Skeletal muscle cell (primary cell): ENCODE measurements at regions not wholly inside any gene's neighbourhood (a gene's known extent, or its start where the extent isn't known, plus 50 kb on each side); places are given as distances from the start of the nearest gene placed in this dataset.
A peak's percentile ranks its signal among the peaks of the same experiment; 100 is the strongest.
"Not testable (repeated sequence)": the region's sequence is repeated elsewhere in the genome, so short reads cannot be mapped to it uniquely, and the experiment has no call there.

Experiments
- DNase-seq: peaks from one replicate; pipeline ENCODE4 v3.0.0-alpha.2; 2010; ENCODE audit warnings: low read depth
- H3K4me3 ChIP-seq: 2 replicates; pipeline ENCODE4 v1.5.1; 2011; ENCODE audit warnings: low read depth, mild to moderate bottlenecking, control low read depth, low read length, moderate library complexity

DNA sequence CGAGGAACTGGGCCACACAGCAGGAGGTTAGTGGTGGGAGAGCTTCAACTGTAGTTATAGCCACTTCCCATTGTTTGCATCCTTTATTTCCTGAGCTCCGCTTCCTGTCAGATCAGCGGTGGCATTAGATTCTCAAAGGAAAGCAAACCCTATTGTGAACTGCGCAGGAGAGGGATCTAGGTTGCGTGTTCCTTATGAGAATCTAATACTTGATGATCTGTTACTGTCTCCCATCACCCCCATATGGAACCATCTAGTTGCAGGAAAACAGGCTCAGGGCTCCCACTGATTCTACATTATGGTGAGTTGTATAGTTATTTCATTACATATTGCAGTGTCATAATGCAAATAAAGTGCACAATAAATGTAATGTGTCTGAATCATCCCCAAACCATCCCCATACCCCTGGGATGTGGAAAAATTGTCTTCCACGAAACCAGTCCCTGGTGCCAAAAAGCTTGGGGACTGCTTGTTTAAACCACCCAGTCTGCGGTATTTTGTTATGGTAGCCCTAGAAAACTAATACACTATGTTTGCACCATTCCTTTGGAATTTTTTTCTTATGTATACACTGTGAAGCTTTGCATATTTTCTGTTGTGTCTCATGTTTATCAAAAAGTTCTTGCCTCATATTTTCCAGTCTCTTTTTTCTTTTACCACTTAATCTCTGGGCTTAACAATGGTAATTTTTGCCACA lies 136.6 kb upstream of the IVNS1ABP start:
- DNase-seq = peak; percentile 28
- H3K4me3 ChIP-seq = no peak overlapping the region

DNA sequence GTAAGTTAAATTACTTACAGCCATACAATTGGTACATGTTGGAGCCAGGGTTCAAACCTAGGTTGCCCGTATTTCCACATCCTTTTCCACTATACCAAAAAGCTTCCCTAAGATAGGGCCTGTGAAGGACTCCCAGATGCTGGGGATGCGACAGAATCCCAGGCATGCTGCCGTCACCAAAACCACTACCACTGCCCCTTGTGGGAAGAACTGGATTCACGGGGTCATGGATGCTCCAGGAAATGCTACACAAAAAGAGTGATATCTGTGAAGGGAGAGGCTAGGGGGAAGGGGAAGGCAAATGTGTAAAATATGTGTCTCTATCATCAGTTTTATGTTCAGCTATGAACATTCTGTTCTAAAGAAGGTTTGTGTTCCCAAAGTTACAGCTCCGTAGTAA lies 133.9 kb upstream of the IVNS1ABP start:
- H3K4me3 ChIP-seq = no peak overlapping the region
- no peak for DNase-seq

DNA sequence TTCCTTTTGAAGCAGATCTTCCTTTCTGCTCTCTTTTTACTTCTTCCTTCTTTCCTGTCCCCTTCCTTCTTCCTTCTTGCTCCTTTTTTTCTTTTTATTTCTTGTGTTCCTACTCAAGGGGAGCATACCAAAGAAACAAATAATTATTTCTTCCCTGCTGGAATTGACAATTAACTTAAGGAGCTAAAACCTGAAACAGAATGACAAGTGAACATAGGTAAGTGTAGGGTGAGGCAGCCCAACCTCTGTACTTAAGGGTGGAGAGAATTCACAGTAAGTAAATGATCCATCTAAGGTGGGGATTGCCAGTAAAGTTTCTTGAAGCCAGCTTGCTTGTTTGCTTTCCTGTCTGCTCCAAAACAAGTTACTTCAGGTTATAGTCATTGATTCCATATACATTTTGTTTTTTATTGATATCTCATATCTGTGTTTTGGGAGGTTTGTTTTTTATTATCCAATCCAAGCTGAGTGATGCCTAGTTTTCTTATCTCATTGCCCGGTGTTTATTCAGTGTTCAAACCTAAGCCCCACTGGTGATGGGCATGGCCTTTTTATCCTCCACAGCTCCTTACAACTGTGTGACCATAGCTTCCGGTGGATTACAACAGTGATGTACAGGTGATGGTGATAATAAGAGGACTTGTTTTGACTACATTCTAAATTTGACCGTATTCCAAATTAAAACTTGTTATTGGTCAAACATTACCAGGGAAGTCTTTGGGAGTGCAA lies 133.2 kb upstream of the IVNS1ABP start:
- DNase-seq = no peak
- H3K4me3 ChIP-seq = no peak overlapping the region

DNA sequence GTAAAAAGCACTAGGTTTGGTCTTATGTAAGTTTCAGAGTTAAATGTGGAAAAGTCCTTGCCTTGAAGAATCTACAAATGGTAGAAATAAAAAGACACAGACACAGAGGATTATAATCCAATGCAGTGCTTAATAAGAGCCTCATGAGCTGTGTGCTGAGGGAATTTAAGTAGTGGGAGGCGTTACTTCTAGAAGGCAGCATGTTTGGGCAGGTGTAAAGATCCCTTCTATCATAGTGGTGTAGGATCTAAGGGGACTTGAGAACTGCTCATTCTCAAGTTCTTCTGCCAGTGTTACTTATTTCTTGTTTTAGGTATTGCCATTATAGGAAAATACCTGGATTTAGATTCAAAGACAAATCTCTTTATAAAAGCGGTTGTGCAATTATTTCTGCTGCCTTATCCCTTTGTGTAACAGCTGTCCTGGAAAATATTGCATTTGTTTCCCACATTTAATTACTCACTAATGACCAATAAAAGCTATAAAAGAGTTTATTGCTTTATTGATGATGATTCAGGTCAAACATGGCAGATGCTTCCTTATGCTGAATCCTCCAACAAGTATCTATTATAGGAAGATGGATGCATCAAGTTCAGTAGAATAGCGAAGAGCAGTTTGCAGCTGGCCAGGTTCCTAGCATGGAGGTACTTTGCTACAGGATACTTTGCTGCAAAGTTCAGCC lies 132.5 kb upstream of the IVNS1ABP start:
- no peak for DNase-seq
- no peak overlapping the region for H3K4me3 ChIP-seq

DNA sequence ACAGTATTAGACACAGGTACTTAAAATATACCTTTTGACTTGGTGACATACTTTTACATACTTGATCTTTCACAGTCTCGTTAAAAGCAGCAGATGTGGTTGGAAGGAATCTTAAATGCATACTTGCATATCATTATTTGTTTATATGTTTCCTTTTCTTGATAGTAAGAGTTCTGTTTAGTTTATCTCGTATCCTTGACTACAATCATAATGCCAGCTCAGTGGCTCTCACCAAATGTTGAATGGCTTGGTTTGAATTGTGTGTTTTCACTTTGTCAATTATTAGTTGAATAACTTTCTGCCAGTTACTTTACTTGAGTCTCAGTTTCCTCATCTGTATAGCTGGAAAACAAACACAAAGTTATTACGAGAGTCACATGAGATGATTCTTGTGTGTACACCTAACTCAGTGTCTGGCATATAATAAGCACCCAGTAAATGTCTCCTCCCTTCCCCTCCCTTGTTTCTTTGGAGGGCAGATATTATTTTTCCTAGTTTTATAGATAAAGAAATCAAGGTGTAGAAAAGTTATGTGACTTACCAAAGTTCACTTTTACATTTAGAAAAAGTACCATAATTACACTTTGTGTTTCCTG lies 131.6 kb upstream of the IVNS1ABP start:
- H3K4me3 ChIP-seq = no peak overlapping the region
- no peak for DNase-seq

DNA sequence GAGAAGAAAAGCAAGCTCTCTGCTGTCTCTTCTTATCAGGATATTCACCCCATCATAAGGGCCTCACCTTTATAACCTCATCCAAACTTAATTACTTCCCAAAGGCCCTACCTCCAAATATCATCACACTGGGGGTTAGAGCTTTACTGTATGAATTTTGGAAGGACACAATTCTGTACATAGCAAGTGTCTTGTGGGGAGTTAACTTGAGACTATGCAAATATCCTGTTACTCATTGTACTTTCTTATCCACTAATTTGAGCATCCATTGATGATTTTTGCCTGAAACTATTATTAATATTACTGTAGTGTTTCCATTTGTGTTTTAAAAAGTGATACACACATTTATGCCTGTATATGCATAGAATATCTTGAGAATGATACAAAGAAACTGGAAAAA lies 129.1 kb upstream of the IVNS1ABP start:
- no peak for DNase-seq
- no peak overlapping the region for H3K4me3 ChIP-seq

DNA sequence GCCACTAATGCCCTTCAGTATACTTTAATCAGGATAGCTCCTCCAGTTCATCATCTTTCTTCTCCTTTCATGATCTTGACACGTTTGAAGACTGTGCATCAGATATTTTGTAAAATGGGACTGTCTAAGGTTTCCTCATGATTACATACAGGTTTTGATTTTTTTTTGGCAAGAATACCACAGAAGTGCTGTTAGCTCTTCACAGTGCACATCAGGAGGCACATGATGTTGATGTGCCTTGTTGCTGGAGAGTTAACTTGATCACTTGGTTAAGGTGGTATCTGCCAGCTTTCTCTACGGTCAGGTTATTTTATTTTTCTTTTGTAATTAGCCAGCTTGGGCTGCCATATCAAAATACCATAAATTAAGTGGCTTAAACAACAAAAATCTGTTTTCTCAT lies 128.6 kb upstream of the IVNS1ABP start:
- H3K4me3 ChIP-seq = no peak overlapping the region
- no peak for DNase-seq

DNA sequence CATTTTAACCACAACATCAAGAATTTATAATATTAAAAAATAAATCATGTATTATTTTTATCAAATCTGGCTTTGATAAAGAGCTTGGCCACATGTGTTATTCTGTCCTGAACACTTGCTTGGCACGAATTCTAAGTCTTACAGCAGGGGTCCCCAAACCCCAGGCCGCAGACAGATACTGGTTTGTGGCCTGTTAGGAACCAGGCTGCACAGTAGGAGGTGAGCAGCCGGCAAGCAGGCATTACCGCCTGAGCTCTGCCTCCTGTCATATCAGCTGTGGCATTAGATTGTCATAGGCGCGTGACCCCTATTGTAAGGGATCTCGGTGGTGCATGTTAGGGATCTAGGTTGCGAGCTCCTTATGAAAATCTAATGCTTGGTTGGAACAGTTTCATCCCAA lies 127.6 kb upstream of the IVNS1ABP start:
- no peak overlapping the region for H3K4me3 ChIP-seq
- no peak for DNase-seq

DNA sequence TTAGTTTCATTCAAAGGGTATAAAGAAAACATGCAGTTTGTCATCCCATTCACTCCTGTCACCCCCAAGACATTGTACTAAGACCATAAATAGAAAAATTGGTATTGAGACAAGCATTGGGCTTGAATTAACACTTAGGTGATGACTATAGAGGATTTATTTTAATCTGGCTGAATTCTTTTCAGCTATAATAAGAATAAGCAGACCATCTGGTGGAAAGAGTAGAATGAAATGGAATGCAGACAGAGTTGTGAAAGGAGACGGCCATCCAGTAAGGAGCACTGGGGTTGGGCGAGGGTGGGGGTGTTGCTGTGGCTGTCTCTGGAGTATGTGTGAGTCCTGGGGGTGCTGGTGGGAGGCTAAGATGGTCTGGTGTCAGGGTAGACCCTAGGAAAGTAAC lies 125.0 kb upstream of the IVNS1ABP start:
- no peak for DNase-seq

DNA sequence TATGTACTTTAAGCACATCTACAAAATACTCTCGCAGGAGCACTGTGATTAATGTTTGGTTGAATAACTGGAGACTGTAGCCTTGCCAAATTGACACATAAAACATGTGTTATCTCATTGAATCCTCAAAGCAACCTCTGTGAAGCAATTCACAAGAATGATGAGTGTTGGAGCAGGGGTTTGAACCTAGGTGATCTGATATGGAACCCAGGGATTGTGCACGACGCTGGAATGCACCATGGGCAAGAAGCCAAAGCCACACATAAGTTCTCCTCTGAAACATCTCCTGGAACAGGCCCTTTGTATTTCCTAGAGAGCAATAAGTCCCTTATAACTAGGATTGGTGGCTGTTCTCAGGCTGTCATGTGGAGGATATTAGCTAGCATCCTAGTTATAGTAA lies 124.6 kb upstream of the IVNS1ABP start:
- peak; percentile 53 for DNase-seq
- no peak overlapping the region for H3K4me3 ChIP-seq

More for the DNA sequence above, 125.0 kb upstream of the IVNS1ABP start:
- H3K4me3 ChIP-seq = no peak overlapping the region

DNA sequence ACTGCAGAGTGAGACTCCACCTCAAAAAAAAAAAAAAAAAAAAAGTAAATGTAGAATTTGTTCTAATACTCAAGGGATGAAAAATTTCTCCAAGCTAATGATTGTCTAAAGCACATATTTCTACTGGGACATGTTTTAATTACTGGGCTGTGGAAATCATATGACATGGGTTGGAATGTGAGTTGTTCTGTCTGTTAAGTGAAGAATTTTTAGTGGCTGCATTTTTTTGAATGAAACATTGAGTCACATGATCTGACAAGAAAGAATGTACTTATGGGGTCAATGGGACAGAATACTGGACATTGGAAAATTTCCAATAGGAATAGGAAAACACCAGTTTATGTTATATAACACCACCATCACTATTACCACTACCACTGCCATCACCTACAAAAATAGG lies 123.8 kb upstream of the IVNS1ABP start:
- no peak overlapping the region for H3K4me3 ChIP-seq
- no peak for DNase-seq

DNA sequence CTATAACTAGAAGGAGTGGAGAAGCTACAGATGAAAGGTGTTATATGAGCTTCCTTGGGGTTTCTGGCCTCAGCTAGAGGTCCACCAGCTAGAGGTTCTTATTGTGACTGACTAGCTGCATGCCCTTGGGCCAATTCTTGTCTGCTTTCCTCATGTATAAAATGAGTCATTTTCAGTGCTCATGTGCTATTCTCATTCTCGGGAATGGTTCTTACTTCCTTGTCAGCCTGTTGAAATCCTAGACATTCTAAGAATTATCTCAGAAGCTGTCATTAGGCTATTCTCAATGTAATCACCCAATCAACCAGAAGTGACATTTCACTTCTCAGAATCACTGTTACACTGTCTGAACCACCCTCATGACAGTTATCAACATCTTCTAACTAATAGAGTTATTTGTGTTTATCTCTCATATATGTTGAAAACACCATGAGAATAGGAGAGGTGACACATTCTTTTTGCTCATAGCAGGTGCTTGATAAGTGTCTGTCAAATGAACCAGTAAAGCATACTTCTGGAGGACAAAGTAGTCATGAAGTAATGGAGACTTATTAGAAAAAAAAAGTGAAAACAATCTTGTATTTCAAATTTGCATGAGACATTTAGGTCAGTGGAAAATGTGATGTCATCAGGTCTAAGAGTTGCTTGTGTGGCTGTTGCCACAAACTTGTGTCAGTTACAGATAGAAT lies 122.8 kb upstream of the IVNS1ABP start:
- H3K4me3 ChIP-seq = no peak overlapping the region
- peak; percentile 25 for DNase-seq

DNA sequence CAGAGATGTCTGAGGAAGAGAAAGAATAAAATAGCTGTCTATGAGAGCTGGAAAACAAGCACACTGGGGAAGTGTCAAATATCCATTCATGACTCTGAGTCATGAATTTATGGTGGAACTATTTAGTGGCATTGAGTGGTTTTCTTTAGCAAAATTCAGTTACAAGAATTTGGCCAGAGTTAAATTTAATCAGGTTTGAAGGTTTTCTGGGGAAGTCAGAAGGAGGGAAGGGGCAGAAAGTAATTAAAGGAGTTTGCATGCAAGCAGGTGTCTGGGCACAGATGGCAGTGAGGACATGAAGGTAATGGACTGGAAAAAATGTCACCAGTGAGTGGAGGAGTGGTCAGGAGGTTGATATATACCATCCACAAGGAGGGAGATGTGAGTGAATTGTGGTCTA lies 121.9 kb upstream of the IVNS1ABP start:
- no peak overlapping the region for H3K4me3 ChIP-seq
- no peak for DNase-seq

DNA sequence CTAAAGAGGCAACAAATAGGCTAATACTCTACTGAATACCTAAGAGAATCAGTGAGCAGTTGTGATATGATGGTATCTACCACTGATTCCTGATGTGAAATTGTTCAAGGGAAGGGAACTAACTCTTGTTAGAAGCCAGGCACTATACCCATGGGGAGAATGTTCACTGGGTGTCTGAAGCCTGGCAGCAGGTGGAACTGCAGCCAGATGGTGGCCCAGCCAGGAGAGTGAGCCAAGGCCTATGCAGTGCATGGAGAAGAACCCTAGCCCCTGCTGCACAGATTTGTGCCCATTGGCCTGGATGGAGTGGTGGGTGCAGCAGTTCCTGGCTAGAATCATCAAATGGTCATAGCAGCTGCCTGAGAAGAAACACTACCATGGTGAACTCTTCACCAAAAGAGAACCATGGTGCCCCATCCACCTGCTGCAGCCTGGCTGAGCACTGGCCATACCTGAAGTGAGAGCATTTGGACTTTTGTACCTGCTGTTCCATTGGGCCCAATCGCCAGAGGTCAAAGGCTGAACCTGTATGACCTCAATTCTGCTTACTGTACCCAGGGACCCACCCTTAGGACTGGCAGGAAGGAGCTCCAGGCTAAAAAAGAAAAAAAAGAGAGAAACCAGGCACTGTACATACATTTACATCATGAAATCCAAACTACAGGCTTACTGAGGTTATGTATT lies 118.8 kb upstream of the IVNS1ABP start:
- H3K4me3 ChIP-seq = no peak overlapping the region
- DNase-seq = no peak

DNA sequence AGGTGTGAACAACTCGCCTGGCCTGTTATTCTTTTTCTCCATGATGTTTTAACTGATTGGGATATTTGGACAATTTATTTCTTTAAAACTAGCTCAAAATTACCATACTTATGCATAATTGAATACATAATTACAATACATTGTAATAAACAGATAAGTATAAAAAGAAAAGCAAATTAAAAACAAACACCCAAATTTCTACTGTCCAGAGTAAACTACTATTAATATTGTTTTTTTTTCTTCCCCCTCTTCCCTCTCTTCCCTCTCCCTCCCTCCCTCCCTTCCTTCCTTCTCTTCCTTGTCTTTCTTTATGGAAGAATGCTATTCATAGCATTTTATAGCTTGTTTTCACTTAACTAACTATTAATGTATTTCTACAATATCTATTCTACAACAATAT lies 117.7 kb upstream of the IVNS1ABP start:
- no peak for DNase-seq
- no peak overlapping the region for H3K4me3 ChIP-seq

DNA sequence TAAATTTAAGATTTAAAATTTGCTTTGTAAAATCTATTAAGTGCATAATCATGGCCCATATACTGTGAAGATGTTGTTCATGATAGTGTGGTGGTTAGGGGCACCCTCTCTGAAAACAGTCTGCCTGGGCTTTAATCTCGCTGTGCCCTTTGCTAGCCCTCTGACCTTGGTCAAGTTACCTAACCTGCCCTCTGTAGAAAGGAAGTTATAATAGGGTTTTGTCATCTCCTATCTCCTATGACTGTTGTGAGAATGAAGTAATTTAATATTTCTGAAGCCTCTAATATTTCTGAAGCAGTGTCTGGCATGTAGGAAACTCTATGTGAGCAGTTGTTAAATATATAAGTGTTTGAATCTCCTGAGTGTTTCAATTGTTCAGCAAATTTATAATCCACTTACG lies 116.6 kb upstream of the IVNS1ABP start:
- DNase-seq = no peak
- H3K4me3 ChIP-seq = no peak overlapping the region

DNA sequence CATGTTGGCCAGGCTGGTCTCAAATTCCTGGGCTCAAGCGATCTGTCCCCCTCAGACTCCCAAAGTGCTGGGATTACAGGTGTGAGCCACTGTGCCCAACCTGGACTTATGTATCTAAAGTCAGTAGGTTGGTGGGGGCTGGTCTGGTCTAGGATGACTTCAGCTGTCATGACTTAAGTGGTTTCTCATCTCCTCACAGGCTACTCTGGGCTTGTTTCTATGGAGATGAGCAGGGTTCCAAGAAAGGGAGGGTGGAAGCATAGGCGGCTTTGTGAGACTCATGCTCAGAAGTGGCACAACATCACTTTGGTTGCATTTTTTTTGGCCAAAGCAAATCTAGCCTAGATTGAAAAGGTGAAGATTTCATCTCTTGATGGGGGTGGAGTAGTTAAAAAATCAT lies 115.9 kb upstream of the IVNS1ABP start:
- DNase-seq = no peak
- no peak overlapping the region for H3K4me3 ChIP-seq

DNA sequence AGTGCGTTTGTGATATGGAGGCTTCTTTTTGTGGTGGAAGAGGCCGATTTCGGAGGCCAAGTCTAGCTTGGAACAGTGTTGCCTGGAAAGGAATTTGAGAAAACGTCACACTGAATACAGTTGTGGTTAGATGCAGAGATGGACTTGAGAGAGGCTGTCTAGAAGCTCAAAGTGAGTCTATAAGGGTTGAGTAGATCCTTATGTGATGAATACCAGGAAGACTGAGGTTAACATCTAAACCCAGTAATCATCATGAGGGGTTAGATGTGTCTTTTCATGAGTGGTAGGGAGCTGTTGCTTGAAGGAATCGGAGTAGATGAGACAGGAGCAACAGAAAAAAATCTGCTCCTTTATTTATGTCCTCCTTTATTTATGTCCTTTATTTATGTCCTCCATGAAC lies 114.6 kb upstream of the IVNS1ABP start:
- H3K4me3 ChIP-seq = no peak overlapping the region
- DNase-seq = no peak

DNA sequence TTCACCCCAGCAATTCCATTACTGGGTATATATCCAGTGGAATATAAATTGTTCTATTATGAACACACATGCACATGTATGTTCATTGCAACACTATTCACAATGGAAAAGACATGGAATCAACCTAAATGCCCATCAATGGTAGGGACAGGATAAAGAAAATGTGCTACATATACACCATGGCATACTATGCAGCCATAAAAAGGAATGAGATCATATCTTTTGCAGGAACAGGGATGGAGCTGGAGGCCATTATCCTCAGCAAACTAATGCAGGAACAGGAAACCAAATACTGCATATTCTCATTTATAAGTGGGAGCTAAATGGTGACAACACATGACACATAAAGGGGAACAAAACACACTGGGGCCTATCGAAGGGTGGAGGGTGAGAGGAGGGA lies 112.6 kb upstream of the IVNS1ABP start:
- not testable (repeated sequence) for DNase-seq, H3K4me3 ChIP-seq
